ENCODE measurements at regions not wholly inside any gene's neighbourhood (a gene's known extent, or its start where the extent isn't known, plus 50 kb on each side); places are given as distances from the start of the nearest gene placed in this dataset.
"Not testable (repeated sequence)": the region's sequence is repeated elsewhere in the genome, so short reads cannot be mapped to it uniquely, and the experiment has no call there.

- H3K27ac ChIP-seq (ENCODE audit: extremely low read depth, low read depth, low read length); BruUV-seq (replicated peaks); H2AFZ ChIP-seq (ENCODE audit: low read depth, low read length); CTCF ChIA-PET (ENCODE audit: low intra/inter-chr PET ratio); H3K27me3 ChIP-seq (ENCODE audit: control insufficient read depth in 2 of 2, insufficient read depth in 2 of 2, low read length in 2 of 2); H3K4me2 ChIP-seq (ENCODE audit: insufficient read depth, low read length); H3K9me1 ChIP-seq (ENCODE audit: control insufficient read depth, insufficient read depth, low read length); H3K4me1 ChIP-seq (replicated peaks in 1 of 2; ENCODE audit: control insufficient read depth in 2 of 2, insufficient read depth in 2 of 2, low read length in 2 of 2); ATAC-seq; DNase-seq (ENCODE audit: extremely low read depth in 1 of 4, low spot score in 3 of 4); H3K9ac ChIP-seq (ENCODE audit: insufficient read depth in 1 of 2, low read depth in 2 of 2, low read length in 2 of 2); H3K9me3 ChIP-seq (replicated peaks; ENCODE audit: control insufficient read depth, insufficient read depth, low read depth, low read length); H3K79me2 ChIP-seq (ENCODE audit: control insufficient read depth, insufficient read depth, low read length); intact Hi-C loops (cut with micrococcal nuclease); POLR2A ChIA-PET; H3K4me3 ChIP-seq; H3K36me3 ChIP-seq (ENCODE audit: control insufficient read depth, insufficient read depth, low read length); H4K20me1 ChIP-seq (replicated peaks; ENCODE audit: control insufficient read depth, insufficient read depth, low read length); FAIRE-seq: not testable (repeated sequence)
- under 1% methylated on average over 6 of the region's 7 CpGs for WGBS (ENCODE audit: insufficient coverage, low coverage, missing lambda C conversion rate)
- in situ Hi-C loops (cut with MboI): loop anchor here (5.0 kb wide), 1 partner anchor 286 kb away; no protein-coding TSS in a partner anchor
Measured at GRCh38 chr22:11067937-11068336, 4460.1 kb upstream of the OR11H1 start.

DNA sequence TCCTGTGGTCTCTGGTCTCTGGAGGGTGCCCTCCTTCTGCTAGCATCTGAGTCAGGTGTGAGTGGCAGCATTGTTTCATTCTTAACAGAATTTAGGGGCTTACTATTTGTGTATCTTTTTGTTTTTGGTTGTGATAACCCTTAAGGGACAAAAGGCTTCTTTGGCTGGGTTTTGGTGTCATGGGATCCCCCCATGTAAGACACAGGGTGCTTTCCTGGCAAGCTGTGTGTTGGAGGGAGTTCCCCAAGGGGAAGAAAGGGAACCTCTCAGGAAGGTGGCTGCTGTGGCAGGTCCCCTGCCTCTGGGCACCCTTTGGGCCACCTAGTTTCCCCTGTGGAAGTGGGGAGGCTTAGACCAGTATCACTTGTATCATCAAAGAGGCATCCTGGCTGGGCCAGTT lies 4459.6 kb upstream of the OR11H1 start:
- H4K20me1 ChIP-seq (replicated peaks; ENCODE audit: control insufficient read depth, insufficient read depth, low read length); BruUV-seq (replicated peaks); FAIRE-seq; H3K9ac ChIP-seq (ENCODE audit: insufficient read depth in 1 of 2, low read depth in 2 of 2, low read length in 2 of 2); intact Hi-C loops (cut with micrococcal nuclease); H3K4me2 ChIP-seq (ENCODE audit: insufficient read depth, low read length); H3K9me3 ChIP-seq (replicated peaks; ENCODE audit: control insufficient read depth, insufficient read depth, low read depth, low read length); H3K36me3 ChIP-seq (ENCODE audit: control insufficient read depth, insufficient read depth, low read length); H3K79me2 ChIP-seq (ENCODE audit: control insufficient read depth, insufficient read depth, low read length); H3K27me3 ChIP-seq (ENCODE audit: control insufficient read depth in 2 of 2, insufficient read depth in 2 of 2, low read length in 2 of 2); H2AFZ ChIP-seq (ENCODE audit: low read depth, low read length); CTCF ChIA-PET (ENCODE audit: low intra/inter-chr PET ratio); H3K4me1 ChIP-seq (replicated peaks in 1 of 2; ENCODE audit: control insufficient read depth in 2 of 2, insufficient read depth in 2 of 2, low read length in 2 of 2); H3K4me3 ChIP-seq; POLR2A ChIA-PET; H3K9me1 ChIP-seq (ENCODE audit: control insufficient read depth, insufficient read depth, low read length); H3K27ac ChIP-seq (ENCODE audit: extremely low read depth, low read depth, low read length); ATAC-seq; DNase-seq (ENCODE audit: extremely low read depth in 1 of 4, low spot score in 3 of 4): not testable (repeated sequence)
- in situ Hi-C loops (cut with MboI): loop anchor here (5.0 kb wide), 1 partner anchor 286 kb away; no protein-coding TSS in a partner anchor

All from K562 (cell line).